ENCODE measurements at regions not wholly inside any gene's neighbourhood (a gene's known extent, or its start where the extent isn't known, plus 50 kb on each side); places are given as distances from the start of the nearest gene placed in this dataset.

GRCh38 chr6:88321306-88321705 is 155.2 kb upstream of the CNR1 start:
- no peak for DNase-seq (ENCODE audit: low read depth)

- DNase-seq (ENCODE audit: low read depth) = no peak
Measured at GRCh38 chr6:88311561-88311960, 145.4 kb upstream of the CNR1 start.

GRCh38 chr6:88304520-88304919 is 138.4 kb upstream of the CNR1 start:
- no peak for DNase-seq (ENCODE audit: low read depth)

GRCh38 chr6:88302769-88303225 is 136.7 kb upstream of the CNR1 start:
- no peak for DNase-seq (ENCODE audit: low read depth)

GRCh38 chr6:88301888-88302768 is 136.0 kb upstream of the CNR1 start:
- DNase-seq (ENCODE audit: low read depth) = peak; percentile 9

- no peak for DNase-seq (ENCODE audit: low read depth)
Measured at GRCh38 chr6:88301256-88301655, 135.1 kb upstream of the CNR1 start.

- DNase-seq (ENCODE audit: low read depth) = no peak
Measured at GRCh38 chr6:88298066-88298845, 132.1 kb upstream of the CNR1 start.

- no peak for DNase-seq (ENCODE audit: low read depth)
Measured at GRCh38 chr6:88296694-88297093, 130.5 kb upstream of the CNR1 start.

- DNase-seq (ENCODE audit: low read depth) = no peak
Measured at GRCh38 chr6:88295663-88296062, 129.5 kb upstream of the CNR1 start.

- no peak for DNase-seq (ENCODE audit: low read depth)
Measured at GRCh38 chr6:88294702-88295101, 128.6 kb upstream of the CNR1 start.

GRCh38 chr6:88290411-88290810 is 124.3 kb upstream of the CNR1 start:
- DNase-seq (ENCODE audit: low read depth) = no peak

GRCh38 chr6:88287696-88288095 is 121.5 kb upstream of the CNR1 start:
- no peak for DNase-seq (ENCODE audit: low read depth)

- no peak for DNase-seq (ENCODE audit: low read depth)
Measured at GRCh38 chr6:88276331-88276730, 110.2 kb upstream of the CNR1 start.

GRCh38 chr6:88268508-88268907 is 102.4 kb upstream of the CNR1 start:
- no peak for DNase-seq (ENCODE audit: low read depth)

GRCh38 chr6:88266126-88266525 is 100.0 kb upstream of the CNR1 start:
- DNase-seq (ENCODE audit: low read depth) = no peak

GRCh38 chr6:88263591-88263990 is 97.4 kb upstream of the CNR1 start:
- no peak for DNase-seq (ENCODE audit: low read depth)

- DNase-seq (ENCODE audit: low read depth) = no peak
Measured at GRCh38 chr6:88262332-88262731, 96.2 kb upstream of the CNR1 start.

GRCh38 chr6:88251301-88251700 is 85.2 kb upstream of the CNR1 start:
- no peak for DNase-seq (ENCODE audit: low read depth)

- DNase-seq (ENCODE audit: low read depth) = no peak
Measured at GRCh38 chr6:88248709-88249321, 82.7 kb upstream of the CNR1 start.

GRCh38 chr6:88246654-88247053 is 80.5 kb upstream of the CNR1 start:
- DNase-seq (ENCODE audit: low read depth) = no peak

GRCh38 chr6:88244721-88245120 is 78.6 kb upstream of the CNR1 start:
- no peak for DNase-seq (ENCODE audit: low read depth)

GRCh38 chr6:88238901-88239300 is 72.8 kb upstream of the CNR1 start:
- no peak for DNase-seq (ENCODE audit: low read depth)

- no peak for DNase-seq (ENCODE audit: low read depth)
Measured at GRCh38 chr6:88238065-88238464, 71.9 kb upstream of the CNR1 start.

All from fibroblast of the conjunctiva (primary cell).